Globus pallidus (tissue), 1 donor: ENCODE measurements at regions not wholly inside any gene's neighbourhood (a gene's known extent, or its start where the extent isn't known, plus 50 kb on each side); places are given as distances from the start of the nearest gene placed in this dataset.

Source experiments
- DNase-seq: peaks from one replicate; pipeline ENCODE4 v3.0.0-alpha.2; 2015; ENCODE audit warnings: low spot score

- DNase-seq = no peak
Observed at GRCh38 chr9:88326936-88327335, 61.3 kb upstream of the SPIN1 start.

- no peak for DNase-seq
Observed at GRCh38 chr9:88326015-88326414, 62.2 kb upstream of the SPIN1 start.

DNA sequence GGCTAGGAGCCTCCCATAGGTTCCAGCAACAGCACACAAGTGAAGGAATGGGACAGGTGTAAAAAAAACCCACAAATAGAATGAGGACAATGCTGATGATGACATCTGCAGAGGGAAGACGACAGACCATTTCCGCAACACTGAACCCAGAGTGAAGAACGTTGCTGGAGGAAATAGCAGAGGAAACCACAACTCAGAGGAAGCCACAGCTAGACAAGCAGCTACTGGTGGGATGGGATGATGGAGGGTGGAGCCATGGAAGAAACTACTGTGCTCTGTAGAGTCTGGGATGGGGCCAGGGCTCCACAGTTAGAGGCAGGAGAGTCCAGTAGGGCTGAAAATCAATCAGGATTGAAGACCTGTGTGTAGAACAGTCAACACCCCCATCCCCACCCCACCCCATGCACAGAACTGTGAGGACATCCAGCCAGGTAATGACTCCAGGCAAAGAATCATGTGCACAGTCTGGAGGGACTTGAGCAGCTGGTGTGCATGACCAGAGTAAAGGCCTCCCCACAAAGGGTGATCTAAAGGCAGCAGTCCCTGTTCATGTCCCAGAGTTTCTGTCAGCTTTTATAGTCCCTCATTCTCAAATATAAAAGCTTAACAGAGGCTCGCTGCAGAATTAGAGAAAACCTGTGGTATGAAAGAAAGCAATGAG is 65.2 kb upstream of the SPIN1 start:
- no peak for DNase-seq

- DNase-seq = no peak
Observed at GRCh38 chr9:88321764-88322163, 66.5 kb upstream of the SPIN1 start.

DNA sequence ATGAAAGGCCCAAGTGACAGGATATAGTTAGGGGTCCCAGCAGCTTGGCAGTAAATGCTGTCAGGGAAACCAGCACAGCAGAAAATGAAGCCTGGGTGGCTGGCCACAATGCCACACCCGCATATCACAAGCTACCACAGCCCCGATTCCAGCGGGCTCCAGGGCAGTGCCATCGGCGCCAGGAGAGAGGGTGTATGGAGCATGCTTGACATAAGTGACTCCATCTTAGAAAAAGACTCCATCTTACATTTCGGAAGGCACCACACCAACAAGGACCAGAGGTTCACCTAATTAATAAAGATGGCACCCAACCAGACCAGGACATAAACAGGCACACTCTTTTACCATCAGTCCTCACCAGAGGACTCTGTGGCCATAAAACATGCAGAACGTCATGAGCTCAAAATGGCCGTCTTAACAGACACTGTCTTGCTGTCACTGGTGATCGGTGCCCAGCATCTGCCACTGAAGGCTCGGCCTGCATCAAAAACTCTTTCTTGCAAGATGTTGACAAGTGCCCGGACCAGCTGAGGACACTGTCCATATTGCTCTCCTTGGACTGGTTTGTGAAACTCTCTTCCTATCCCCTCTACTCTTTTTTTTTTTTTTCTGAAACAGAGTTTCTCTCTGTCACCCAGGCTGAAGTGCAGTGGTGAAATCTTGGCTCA is 67.4 kb upstream of the SPIN1 start:
- DNase-seq = no peak

- no peak for DNase-seq
Observed at GRCh38 chr9:88319936-88320747, 68.1 kb upstream of the SPIN1 start.

DNA sequence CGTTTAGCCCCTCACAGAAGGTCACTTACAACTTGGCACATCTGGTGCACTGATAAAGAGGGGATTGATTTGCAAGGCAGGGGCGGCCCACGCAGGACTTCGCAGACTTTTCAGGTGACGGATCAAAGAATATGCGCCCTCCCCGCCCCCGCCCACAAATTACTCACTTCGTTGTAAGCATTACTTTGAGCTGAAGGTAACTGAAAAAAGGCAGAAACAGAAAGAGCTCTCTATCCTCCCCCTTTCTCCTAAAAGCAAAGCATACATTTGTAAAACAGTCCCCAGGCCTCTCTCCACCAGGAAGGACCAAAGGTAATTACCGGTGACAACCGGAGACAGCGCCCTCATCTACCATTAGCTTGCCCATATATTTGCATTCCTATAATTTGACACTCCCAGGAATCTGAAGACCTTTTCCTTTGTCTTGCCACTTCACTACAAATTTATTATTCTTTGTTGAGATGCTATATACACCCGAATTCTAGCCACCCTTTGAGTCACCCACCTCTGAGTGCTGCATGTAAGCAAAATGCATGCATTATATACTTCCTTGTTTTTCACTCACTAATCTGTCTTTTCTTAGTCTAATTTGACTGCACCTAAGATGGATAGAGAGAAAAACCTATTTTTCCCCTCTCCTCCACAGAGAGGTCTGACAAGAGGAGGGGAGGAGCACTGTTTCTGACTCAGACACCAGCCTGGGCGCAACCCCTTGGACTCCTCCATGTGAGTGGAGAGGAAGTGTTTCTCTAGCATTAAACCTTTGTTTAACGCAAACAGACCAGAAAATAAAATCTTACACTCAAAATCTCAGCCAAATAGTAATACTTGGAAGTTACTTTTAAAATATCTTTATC is 74.7 kb upstream of the SPIN1 start:
- no peak for DNase-seq

- DNase-seq = no peak
Observed at GRCh38 chr9:88312517-88313103, 75.6 kb upstream of the SPIN1 start.

GRCh38 chr9:88312045-88312444 is 76.2 kb upstream of the SPIN1 start:
- no peak for DNase-seq

GRCh38 chr9:88310310-88310980 is 77.8 kb upstream of the SPIN1 start:
- DNase-seq = no peak

GRCh38 chr9:88308831-88309560 is 79.2 kb upstream of the SPIN1 start:
- no peak for DNase-seq

DNA sequence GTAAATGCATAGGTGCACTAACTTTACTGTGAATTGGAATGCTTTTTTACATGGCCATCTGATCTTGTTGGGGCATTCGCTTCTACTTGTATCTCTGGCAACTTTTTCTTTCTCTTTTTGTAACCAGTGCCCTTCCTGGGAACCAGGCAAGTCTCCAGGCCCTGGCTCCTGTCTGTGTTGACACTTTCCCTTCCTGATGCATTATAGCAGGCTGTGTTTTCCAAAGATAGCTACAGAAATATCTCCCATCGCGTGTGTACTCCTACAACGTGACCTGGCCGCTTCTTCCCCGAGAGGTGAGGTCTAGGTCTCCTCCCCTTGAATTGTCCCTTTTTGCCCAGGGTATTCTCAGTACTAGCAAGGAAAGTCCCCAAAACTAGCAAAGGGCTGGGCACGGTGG is 81.1 kb upstream of the SPIN1 start:
- no peak for DNase-seq

GRCh38 chr9:88303721-88304451 is 84.4 kb upstream of the SPIN1 start:
- DNase-seq = no peak

GRCh38 chr9:88302579-88303324 is 85.5 kb upstream of the SPIN1 start:
- DNase-seq = no peak

DNA sequence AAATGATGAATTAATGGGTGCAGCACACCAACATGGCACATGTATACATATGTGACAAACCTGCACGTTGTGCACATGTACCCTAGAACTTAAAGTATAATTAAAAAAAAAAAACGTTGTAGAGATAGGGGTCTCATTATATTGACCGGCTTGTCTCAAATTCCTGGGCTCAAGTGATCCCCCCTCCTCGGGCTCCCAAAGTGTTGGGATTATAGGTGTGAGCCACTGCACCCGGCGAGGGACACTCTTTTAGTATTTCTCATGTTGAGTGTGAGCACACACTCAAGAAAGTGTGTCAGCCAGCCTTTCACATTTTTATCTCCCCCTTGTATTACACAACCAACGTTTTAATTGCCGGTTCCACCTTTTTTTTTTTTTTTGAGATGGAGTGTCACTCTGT is 87.7 kb upstream of the SPIN1 start:
- DNase-seq = no peak

DNA sequence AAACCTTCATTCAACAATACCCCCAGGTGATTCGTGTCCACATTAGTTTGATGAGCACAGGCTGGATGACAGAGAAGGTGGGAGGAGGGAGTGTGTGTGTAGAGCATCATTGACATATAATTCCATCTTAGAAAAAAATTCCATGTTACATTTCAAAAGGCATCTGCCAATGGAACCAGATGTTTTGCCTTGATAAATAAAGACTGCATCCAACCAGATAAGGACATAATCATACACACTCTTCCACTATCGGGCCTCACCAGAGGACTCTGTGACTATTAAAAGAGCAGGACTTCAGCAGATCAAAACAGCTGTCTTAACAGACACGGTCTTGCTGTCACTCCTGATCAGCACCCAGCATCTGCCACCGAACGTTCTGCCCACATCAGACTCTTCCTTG is 96.4 kb upstream of the SPIN1 start:
- DNase-seq = no peak

- DNase-seq = no peak
Observed at GRCh38 chr9:88291056-88291455, 97.2 kb upstream of the SPIN1 start.

- DNase-seq = no peak
Observed at GRCh38 chr9:88289532-88289931, 98.7 kb upstream of the SPIN1 start.

DNA sequence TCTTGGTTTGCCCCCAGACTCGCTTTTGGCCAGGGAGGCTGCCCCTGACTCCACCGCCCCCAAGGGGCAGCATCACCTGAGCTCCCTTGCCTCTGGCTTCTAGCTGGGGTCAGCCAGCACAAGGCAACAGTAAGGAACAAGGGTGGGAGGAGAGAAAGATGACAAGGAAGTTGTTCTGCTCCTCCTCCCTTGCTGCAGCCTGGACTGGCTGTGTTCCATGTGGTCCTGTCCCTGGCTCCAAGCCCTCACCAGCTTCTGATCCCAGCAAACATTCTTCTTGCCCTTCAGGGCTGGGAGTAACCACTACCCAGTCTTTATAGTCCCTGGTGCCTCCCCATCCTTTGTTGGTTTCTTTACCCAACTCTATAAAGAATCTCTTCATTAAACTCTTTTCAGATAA is 100.3 kb upstream of the SPIN1 start:
- no peak for DNase-seq
